AG10803 (cell line): ENCODE measurements at regions not wholly inside any gene's neighbourhood (a gene's known extent, or its start where the extent isn't known, plus 50 kb on each side); places are given as distances from the start of the nearest gene placed in this dataset.

Experiments used
- DNase-seq: peaks from one replicate; pipeline ENCODE4 v3.0.0; 2010; ENCODE audit warnings: low read depth
- H3K4me3 ChIP-seq: 2 replicates; pipeline ENCODE4 v1.5.1; 2011; ENCODE audit warnings: mild to moderate bottlenecking, low read length, control low read depth
- TF ChIP-seq, protein P1 (sequence below): conservative IDR thresholded peaks from 2 replicates; pipeline ENCODE4 v1.5.1; 2011; ENCODE audit warnings: mild to moderate bottlenecking, low read length, control low read depth, inconsistent platforms

DNA sequence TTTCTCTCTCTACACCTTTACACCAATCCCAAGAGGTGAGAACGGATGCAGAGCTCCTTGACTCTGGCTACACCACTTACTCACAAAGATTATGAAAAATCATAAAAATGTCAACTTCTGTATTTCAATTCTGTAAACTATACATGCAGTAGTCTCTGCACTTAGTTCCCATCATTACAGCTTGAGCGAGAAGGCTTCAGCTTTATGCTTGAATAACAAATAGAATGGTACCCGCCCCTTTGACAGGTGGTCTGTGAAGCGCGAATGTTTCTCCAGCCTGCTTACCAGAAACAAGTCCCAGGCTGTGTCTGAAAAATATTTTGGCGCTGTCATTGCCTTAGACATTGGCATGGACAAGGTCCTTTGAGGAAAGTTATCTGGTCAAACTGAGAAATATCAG, 562.4 kb upstream of the CLINT1 start:
- H3K4me3 ChIP-seq, result no peak overlapping the region
- TF ChIP-seq, protein P1, sequence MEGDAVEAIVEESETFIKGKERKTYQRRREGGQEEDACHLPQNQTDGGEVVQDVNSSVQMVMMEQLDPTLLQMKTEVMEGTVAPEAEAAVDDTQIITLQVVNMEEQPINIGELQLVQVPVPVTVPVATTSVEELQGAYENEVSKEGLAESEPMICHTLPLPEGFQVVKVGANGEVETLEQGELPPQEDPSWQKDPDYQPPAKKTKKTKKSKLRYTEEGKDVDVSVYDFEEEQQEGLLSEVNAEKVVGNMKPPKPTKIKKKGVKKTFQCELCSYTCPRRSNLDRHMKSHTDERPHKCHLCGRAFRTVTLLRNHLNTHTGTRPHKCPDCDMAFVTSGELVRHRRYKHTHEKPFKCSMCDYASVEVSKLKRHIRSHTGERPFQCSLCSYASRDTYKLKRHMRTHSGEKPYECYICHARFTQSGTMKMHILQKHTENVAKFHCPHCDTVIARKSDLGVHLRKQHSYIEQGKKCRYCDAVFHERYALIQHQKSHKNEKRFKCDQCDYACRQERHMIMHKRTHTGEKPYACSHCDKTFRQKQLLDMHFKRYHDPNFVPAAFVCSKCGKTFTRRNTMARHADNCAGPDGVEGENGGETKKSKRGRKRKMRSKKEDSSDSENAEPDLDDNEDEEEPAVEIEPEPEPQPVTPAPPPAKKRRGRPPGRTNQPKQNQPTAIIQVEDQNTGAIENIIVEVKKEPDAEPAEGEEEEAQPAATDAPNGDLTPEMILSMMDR, result no peak
- DNase-seq, result no peak

DNA sequence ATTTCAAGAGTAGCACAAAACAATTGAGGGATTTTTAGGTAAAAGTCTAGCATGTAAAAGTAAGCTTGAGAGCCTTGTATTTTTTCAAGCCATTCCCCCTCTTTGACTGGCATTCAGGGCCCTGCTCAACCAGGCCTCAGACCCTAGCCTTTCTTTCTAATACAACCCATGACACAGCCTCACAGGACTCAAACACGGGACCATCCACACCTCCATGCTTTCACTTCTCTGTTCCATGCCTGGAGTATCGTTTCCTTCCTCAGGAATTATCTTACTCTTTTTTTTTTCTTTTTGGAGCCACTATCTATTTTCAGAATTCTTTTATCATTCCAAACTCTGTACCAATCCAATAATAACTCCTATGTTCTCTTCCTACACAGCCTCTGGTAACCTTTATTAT, 560.2 kb upstream of the CLINT1 start:
- no peak for DNase-seq
- TF ChIP-seq, protein P1, result no peak
- H3K4me3 ChIP-seq, result no peak overlapping the region

DNA sequence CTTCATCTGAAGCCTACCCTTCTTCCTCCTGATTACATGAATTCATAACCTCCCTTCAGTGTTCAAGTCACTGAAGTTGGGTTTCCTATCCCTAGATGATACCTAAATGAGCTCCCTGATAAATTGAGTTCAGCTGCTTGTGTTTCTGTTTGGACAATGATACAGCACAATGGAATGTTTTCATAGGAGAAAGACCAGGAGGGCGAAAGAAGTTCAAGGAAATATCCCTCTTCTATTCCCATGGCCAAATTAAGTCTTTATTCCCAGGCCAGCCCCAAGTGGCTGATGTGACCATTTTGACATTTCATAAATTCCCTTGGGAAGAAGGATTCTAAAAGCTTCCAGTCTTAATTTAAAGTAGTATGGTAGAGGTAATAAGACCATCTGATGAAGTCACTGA, 555.8 kb upstream of the CLINT1 start:
- no peak overlapping the region for H3K4me3 ChIP-seq
- peak; percentile 84 for DNase-seq
- TF ChIP-seq, protein P1, result no peak

DNA sequence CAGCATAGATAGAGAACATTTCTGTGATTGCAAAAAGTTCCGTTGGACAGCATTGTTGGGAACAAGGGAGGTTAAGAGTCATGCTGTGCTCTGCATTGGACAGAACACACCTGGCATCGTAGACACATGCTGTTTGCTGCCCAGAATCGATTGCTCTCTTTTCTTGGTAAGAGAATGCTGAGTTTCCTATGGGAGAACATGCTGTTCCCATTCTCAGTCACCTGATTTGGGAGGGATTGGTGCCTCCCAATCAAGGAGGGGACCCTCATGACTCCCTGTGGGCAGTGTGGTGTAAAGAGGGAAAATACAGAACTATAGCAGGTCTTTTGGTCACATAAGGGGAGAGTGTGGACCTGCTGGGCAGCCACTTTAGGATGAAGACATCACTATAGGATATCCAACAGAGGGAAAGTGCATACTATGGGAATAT, 555.4 kb upstream of the CLINT1 start:
- DNase-seq, result no peak
- no peak overlapping the region for H3K4me3 ChIP-seq
- TF ChIP-seq, protein P1, result no peak

DNA sequence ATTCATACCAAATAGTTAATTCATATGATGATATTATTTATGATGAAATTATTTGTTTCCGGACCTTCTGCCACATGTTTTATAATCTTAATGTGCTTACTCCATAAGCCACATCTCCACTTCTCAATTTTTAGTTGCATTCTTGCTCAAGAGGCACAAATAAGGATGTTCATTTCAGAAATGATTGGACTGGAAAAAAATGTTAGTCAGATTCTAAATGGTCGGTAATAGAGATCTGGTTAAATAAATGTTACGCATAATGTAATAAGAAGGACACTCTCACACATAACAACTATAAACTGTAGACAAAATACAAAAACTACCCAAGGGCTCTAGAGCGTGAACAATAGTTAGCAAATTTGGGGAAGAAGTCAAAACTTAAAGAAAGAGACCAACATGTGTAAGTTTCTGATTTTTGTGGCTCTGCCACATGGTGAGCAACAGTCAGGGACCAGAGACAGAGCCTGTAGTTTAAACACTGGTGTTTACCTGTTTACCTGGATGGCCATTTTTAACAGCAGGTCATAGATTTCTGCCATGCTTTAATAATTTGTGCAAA, 554.3 kb upstream of the CLINT1 start:
- H3K4me3 ChIP-seq, result no peak overlapping the region
- TF ChIP-seq, protein P1, result no peak
- no peak for DNase-seq

DNA sequence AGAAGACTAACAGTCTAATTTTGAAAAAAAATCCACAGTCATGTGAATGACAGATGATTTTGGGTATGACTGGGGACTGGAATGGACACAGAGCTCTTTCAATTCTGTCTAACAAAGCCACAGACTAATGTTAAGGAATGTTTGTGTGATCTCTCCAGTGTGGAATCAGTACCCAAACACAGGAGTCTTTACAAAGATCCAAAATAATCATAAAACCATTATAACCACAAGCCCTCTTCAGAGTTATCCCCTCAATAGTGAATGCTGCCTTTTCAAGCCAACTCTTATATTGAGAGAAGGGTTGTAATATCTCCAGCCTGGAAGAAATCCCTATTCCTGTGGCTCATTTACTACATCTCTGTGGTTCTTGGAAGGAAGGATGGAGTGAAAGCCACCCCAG, 552.0 kb upstream of the CLINT1 start:
- H3K4me3 ChIP-seq, result no peak overlapping the region
- TF ChIP-seq, protein P1, result no peak
- DNase-seq, result peak; percentile 86

DNA sequence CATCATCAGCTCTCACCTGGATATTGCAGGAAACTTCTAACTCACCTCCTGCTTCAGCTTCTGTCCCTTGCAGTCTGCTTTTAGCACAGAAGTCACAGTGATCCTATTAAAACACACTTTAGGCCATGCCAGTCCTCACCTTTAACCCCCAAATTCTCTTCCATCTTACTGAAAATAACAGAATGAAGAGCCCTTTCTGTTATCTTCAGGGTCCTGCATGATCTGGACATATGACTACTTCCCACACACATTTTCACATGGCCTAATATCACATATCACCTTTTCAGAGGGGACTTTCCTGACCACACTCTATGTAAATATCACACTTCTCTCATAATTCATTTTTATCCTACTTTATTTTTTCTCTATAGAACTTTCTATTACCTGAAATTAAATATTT, 550.6 kb upstream of the CLINT1 start:
- TF ChIP-seq, protein P1, result no peak
- H3K4me3 ChIP-seq, result no peak overlapping the region
- no peak for DNase-seq
